ENCODE measurements at regions not wholly inside any gene's neighbourhood (a gene's known extent, or its start where the extent isn't known, plus 50 kb on each side); places are given as distances from the start of the nearest gene placed in this dataset.
"Not testable (repeated sequence)": the region's sequence is repeated elsewhere in the genome, so short reads cannot be mapped to it uniquely, and the experiment has no call there.

DNA sequence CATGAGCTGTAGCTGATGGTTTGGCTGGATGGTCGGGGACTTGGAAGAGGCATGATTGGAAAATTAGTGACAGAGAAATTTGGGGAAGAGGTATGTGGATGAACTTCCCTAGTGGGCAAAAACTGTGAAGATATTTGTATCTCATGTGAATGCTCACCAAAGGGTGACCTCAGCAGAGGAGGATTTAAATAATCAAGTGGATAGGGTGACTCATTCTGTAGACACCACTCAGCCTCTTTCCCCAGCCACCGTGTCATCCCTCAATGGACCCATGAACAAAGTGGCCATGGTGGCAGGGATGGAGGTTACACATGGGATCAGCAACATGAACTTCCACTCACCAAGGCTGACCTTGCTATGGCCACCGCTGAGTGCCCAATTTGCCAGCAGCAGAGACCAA is 60.8 kb upstream of the KRAS start:
- Histone ChIP-seq H3K4me3 (replicated peaks in 1 of 3; ENCODE audit: insufficient read depth in 1 of 3, low read depth in 1 of 3, low read length in 3 of 3) (no peak overlapping the region), H3K27me3 (ENCODE audit: control insufficient read depth in 2 of 2, insufficient read depth in 2 of 2, low read length in 2 of 2) (peaks cover under 1 to 2% of the 10 kb centered on the region in 2 experiments), H2AFZ (ENCODE audit: low read depth, low read length) (no peak overlapping the region), H4K20me1 (replicated peaks; ENCODE audit: control insufficient read depth, extremely low read depth, insufficient read depth, low read length) (no peaks in the 10 kb centered on the region), H3K9me3 (replicated peaks; ENCODE audit: control insufficient read depth, insufficient read depth, low read length) (no peaks in the 10 kb centered on the region), H3K9ac (replicated peaks; ENCODE audit: extremely low read depth, insufficient read depth, low read length) (no peak overlapping the region), H3K9me1 (replicated peaks; ENCODE audit: control insufficient read depth, extremely low read depth, insufficient read depth, low read length) (no peaks in the 10 kb centered on the region), H3K36me3 (ENCODE audit: control insufficient read depth in 2 of 2, extremely low read depth in 1 of 2, insufficient read depth in 2 of 2, low read length in 2 of 2) (no peaks in the 10 kb centered on the region), H3K27ac (ENCODE audit: insufficient read depth, low read depth, low read length) (no peak overlapping the region), H3K4me1 (ENCODE audit: control insufficient read depth, extremely low read depth, insufficient read depth, low read length) (no peaks in the 10 kb centered on the region), H3K79me2 (ENCODE audit: control insufficient read depth, insufficient read depth, low read length) (no peaks in the 10 kb centered on the region), H3K4me2 (ENCODE audit: insufficient read depth, low read length) (no peak overlapping the region)
- dilution Hi-C loops (cut with MboI; ENCODE audit: extremely low pct_ligation_motif_present, low sequenced_read_pairs): no loop called here
- no TSS peak for BruUV-seq (replicated peaks)
- CTCF ChIA-PET: no interaction called here
- DNase-seq (ENCODE audit: low read depth, low spot score) (no peak), FAIRE-seq (no peak)
- intact Hi-C loops (cut with micrococcal nuclease): no loop called here
- POLR2A ChIA-PET: no interaction called here
- TF ChIP-seq, protein P1, sequence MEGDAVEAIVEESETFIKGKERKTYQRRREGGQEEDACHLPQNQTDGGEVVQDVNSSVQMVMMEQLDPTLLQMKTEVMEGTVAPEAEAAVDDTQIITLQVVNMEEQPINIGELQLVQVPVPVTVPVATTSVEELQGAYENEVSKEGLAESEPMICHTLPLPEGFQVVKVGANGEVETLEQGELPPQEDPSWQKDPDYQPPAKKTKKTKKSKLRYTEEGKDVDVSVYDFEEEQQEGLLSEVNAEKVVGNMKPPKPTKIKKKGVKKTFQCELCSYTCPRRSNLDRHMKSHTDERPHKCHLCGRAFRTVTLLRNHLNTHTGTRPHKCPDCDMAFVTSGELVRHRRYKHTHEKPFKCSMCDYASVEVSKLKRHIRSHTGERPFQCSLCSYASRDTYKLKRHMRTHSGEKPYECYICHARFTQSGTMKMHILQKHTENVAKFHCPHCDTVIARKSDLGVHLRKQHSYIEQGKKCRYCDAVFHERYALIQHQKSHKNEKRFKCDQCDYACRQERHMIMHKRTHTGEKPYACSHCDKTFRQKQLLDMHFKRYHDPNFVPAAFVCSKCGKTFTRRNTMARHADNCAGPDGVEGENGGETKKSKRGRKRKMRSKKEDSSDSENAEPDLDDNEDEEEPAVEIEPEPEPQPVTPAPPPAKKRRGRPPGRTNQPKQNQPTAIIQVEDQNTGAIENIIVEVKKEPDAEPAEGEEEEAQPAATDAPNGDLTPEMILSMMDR (IDR thresholded peaks at IDR 0.05; ENCODE audit: extremely low read depth in 1 of 2, insufficient read depth in 1 of 2, low read depth in 1 of 2, low read length in 2 of 2): no peak
- no peak for TF ChIP-seq EZH2 (IDR thresholded peaks at IDR 0.05; ENCODE audit: borderline replicate concordance, low read depth, low read length, severe bottlenecking)
- no peak for TF ChIP-seq POLR2A (IDR thresholded peaks at IDR 0.05; ENCODE audit: low read depth, low read length)
- TF ChIP-seq MYC (IDR thresholded peaks at IDR 0.05; ENCODE audit: low read depth, low read length): no peak
- no peak for TF ChIP-seq POLR2AphosphoS5 (IDR thresholded peaks at IDR 0.05; ENCODE audit: insufficient read depth, low read depth, low read length)
- TF ChIP-seq GATA2 (IDR thresholded peaks at IDR 0.05; ENCODE audit: insufficient read depth, insufficient read length, low read depth, low read length): no peak
- no peak for TF ChIP-seq MAX (IDR thresholded peaks at IDR 0.05; ENCODE audit: insufficient read depth, insufficient read length)
- TF ChIP-seq FOS (IDR thresholded peaks at IDR 0.05; ENCODE audit: borderline replicate concordance, insufficient read depth, low read length): no peak
- no peak for TF ChIP-seq JUN (IDR thresholded peaks at IDR 0.05; ENCODE audit: borderline replicate concordance, insufficient read depth, insufficient read length, low read depth)

- H4K20me1 ChIP-seq (replicated peaks; ENCODE audit: control insufficient read depth, extremely low read depth, insufficient read depth, low read length); H3K27ac ChIP-seq (ENCODE audit: insufficient read depth, low read depth, low read length); H3K36me3 ChIP-seq (ENCODE audit: control insufficient read depth in 2 of 2, extremely low read depth in 1 of 2, insufficient read depth in 2 of 2, low read length in 2 of 2); H3K79me2 ChIP-seq (ENCODE audit: control insufficient read depth, insufficient read depth, low read length); H3K9me3 ChIP-seq (replicated peaks; ENCODE audit: control insufficient read depth, insufficient read depth, low read length); H3K4me2 ChIP-seq (ENCODE audit: insufficient read depth, low read length); intact Hi-C loops (cut with micrococcal nuclease); CTCF ChIA-PET; H3K27me3 ChIP-seq (ENCODE audit: control insufficient read depth in 2 of 2, insufficient read depth in 2 of 2, low read length in 2 of 2); H3K9ac ChIP-seq (replicated peaks; ENCODE audit: extremely low read depth, insufficient read depth, low read length); BruUV-seq (replicated peaks); dilution Hi-C loops (cut with MboI; ENCODE audit: extremely low pct_ligation_motif_present, low sequenced_read_pairs); FAIRE-seq; H3K9me1 ChIP-seq (replicated peaks; ENCODE audit: control insufficient read depth, extremely low read depth, insufficient read depth, low read length); DNase-seq (ENCODE audit: low read depth, low spot score); H2AFZ ChIP-seq (ENCODE audit: low read depth, low read length); POLR2A ChIA-PET; H3K4me1 ChIP-seq (ENCODE audit: control insufficient read depth, extremely low read depth, insufficient read depth, low read length); H3K4me3 ChIP-seq (replicated peaks in 1 of 3; ENCODE audit: insufficient read depth in 1 of 3, low read depth in 1 of 3, low read length in 3 of 3): not testable (repeated sequence)
These were observed 59.3 kb upstream of the KRAS start for GRCh38 chr12:25310071-25310470.

All from endothelial cell of umbilical vein (primary cell).